ENCODE measurements at regions not wholly inside any gene's neighbourhood (a gene's known extent, or its start where the extent isn't known, plus 50 kb on each side); places are given as distances from the start of the nearest gene placed in this dataset.

DNA sequence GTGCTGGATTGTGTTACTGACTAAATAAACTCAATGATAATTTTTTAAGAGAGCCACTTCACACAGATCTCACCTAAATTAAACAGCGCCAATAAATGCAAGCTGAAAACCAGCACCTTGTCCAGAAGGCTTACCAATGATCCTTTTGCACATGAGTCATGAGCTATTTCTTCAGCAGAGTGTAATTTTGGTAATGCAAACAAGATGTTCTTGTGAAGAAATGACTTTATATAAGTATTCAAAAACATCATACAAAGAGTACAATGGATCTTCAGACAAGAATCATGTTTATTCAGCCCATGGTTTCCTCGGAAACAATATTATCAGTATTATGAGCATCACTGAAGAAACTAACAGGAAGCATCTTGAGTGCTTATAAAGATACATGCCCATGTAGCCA lies 263.8 kb upstream of the UBE2E2 start:
- H2BK12ac ChIP-seq (ENCODE audit: low read depth, low read length) = no peak overlapping the region
- no peak overlapping the region for H4K8ac ChIP-seq (ENCODE audit: extremely low read depth, insufficient read depth, low read length)
- no peak overlapping the region for H3K18ac ChIP-seq (ENCODE audit: extremely low read depth, low read length)
- no peak for DNase-seq (ENCODE audit: low read depth in 1 of 2, low spot score in 2 of 2)
- no peak overlapping the region for H3K9ac ChIP-seq (replicated peaks in 1 of 4; ENCODE audit: extremely low read depth in 1 of 4, low read depth in 3 of 4, low read length in 3 of 4)
- H2BK15ac ChIP-seq (ENCODE audit: low read length) = no peak overlapping the region
- POLR2A ChIA-PET (ENCODE audit: partially characterized antibody) = no interaction called here
- CTCF ChIA-PET (ENCODE audit: partially characterized antibody) = no interaction called here
- no peak overlapping the region for H3K4ac ChIP-seq (replicated peaks; ENCODE audit: insufficient read length, low read depth, low read length)
- H3K23me2 ChIP-seq (ENCODE audit: low read depth, low read length) = no peaks in the 10 kb centered on the region
- H4K20me1 ChIP-seq (replicated peaks in 1 of 2; ENCODE audit: control insufficient read depth in 1 of 2, insufficient read depth in 2 of 2, low read length in 2 of 2) = no peaks in the 10 kb centered on the region
- H2BK5ac ChIP-seq (ENCODE audit: low read depth, low read length) = no peak overlapping the region
- H3K23ac ChIP-seq (ENCODE audit: insufficient read length) = no peak overlapping the region
- H4K5ac ChIP-seq (ENCODE audit: insufficient read length, low read depth, low read length) = no peak overlapping the region
- no peak for FAIRE-seq
- H2BK20ac ChIP-seq (ENCODE audit: low read length) = no peak overlapping the region
- H3K27me3 ChIP-seq (replicated peaks in 1 of 4; ENCODE audit: control insufficient read depth in 3 of 4, extremely low read depth in 1 of 4, insufficient read depth in 3 of 4, low read length in 3 of 4) = no peaks in the 10 kb centered on the region
- H3K79me2 ChIP-seq (ENCODE audit: control insufficient read depth in 1 of 2, insufficient read depth in 2 of 2, low read length in 2 of 2) = no peaks in the 10 kb centered on the region
- TF ChIP-seq CTBP2 (IDR thresholded peaks at IDR 0.05; ENCODE audit: borderline replicate concordance, insufficient read depth, insufficient read length, low read length) (no peak), CREB1 (IDR thresholded peaks at IDR 0.05) (no peak), TEAD4 (IDR thresholded peaks at IDR 0.05; ENCODE audit: low read depth, low read length) (no peak), SIX5 (IDR thresholded peaks at IDR 0.05; ENCODE audit: low read depth, low read length) (no peak), HDAC6 (IDR thresholded peaks at IDR 0.05; ENCODE audit: low read depth, low read length) (no peak), TBP (IDR thresholded peaks at IDR 0.05; ENCODE audit: low read depth, low read length) (no peak), TAF1 (IDR thresholded peaks at IDR 0.05; ENCODE audit: low read depth, low read length) (no peak), EZH2 (IDR thresholded peaks at IDR 0.05; ENCODE audit: low read depth, low read length, severe bottlenecking) (no peak), NANOG (IDR thresholded peaks at IDR 0.05; ENCODE audit: insufficient read depth, low read depth, low read length, poor library complexity, severe bottlenecking) (no peak), TAF7 (optimal IDR thresholded peaks at IDR 0.05; ENCODE audit: borderline replicate concordance, low read depth, low read length) (no peak), GTF2F1 (IDR thresholded peaks at IDR 0.05; ENCODE audit: borderline replicate concordance, low read depth, low read length) (no peak)
- TF ChIP-seq, protein P1, sequence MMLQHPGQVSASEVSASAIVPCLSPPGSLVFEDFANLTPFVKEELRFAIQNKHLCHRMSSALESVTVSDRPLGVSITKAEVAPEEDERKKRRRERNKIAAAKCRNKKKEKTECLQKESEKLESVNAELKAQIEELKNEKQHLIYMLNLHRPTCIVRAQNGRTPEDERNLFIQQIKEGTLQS (IDR thresholded peaks at IDR 0.05; ENCODE audit: insufficient read depth, low read depth, low read length) = no peak
- no peaks in the 10 kb centered on the region; a peak in 1 of 8 replicates for H3K36me3 ChIP-seq (ENCODE audit: control insufficient read depth in 2 of 4, insufficient read depth in 4 of 4, low read length in 3 of 4)
- H3K4me2 ChIP-seq (ENCODE audit: insufficient read depth in 1 of 2, low read depth in 2 of 2, low read length in 2 of 2) = no peak overlapping the region
- H3K9me3 ChIP-seq (ENCODE audit: insufficient read depth in 2 of 2, low read depth in 1 of 2, low read length in 1 of 2) = no peaks in the 10 kb centered on the region
- no peak overlapping the region for H3K4me3 ChIP-seq (ENCODE audit: extremely low read depth in 1 of 4, insufficient read depth in 2 of 4, low read depth in 3 of 4, low read length in 4 of 4)
- no peak overlapping the region for H3K56ac ChIP-seq (replicated peaks; ENCODE audit: insufficient read length, low read depth, low read length)
- no peaks in the 10 kb centered on the region for H3K4me1 ChIP-seq (replicated peaks in 1 of 4; ENCODE audit: control insufficient read depth in 3 of 4, insufficient read depth in 4 of 4, low read length in 3 of 4)
- H2AFZ ChIP-seq (ENCODE audit: low read length) = no peak overlapping the region
- no peak overlapping the region for H3K14ac ChIP-seq (ENCODE audit: insufficient read length)
- H3K27ac ChIP-seq (ENCODE audit: low read depth, low read length) = no peak overlapping the region
- no peaks in the 10 kb centered on the region for H3K79me1 ChIP-seq (ENCODE audit: low read depth, low read length)
- H2AK5ac ChIP-seq (ENCODE audit: low read depth, low read length) = no peak overlapping the region
- no peak overlapping the region for H4K91ac ChIP-seq (replicated peaks; ENCODE audit: insufficient read length, low read length)
- 96% methylated on average over 2 of the region's 2 CpGs; no CpG with 5 or more reads in 1 of the 2 experiments for WGBS, 2 experiments (ENCODE audit: extremely low coverage in 1 of 2, insufficient coverage in 1 of 2, insufficient read length in 1 of 2, insufficient replicate concordance in 2 of 2, low coverage in 1 of 2, low lambda C conversion rate in 2 of 2, missing lambda C conversion rate in 1 of 2)
- no peak overlapping the region for H2BK120ac ChIP-seq (replicated peaks; ENCODE audit: low read depth, low read length)

All from H1 (cell line).